OCI-M1 (cell line): ENCODE measurements at regions not wholly inside any gene's neighbourhood (a gene's known extent, or its start where the extent isn't known, plus 50 kb on each side); places are given as distances from the start of the nearest gene placed in this dataset.

Source experiments
- DNase-seq: peaks from one replicate; lab custom pipeline; 2025; lab: John Stamatoyannopoulos, UW

- no peak for DNase-seq
These were observed 315.8 kb downstream of the SH3GL2 start for GRCh38 chr9:17894501-17895160.

- no peak for DNase-seq
These were observed 321.7 kb downstream of the SH3GL2 start for GRCh38 chr9:17900606-17901005.

- DNase-seq = no peak
These were observed 326.5 kb downstream of the SH3GL2 start for GRCh38 chr9:17905366-17905765.

GRCh38 chr9:17905781-17906175, 326.9 kb downstream of the SH3GL2 start:
- no peak for DNase-seq

- no peak for DNase-seq
These were observed 327.4 kb downstream of the SH3GL2 start for GRCh38 chr9:17906176-17906840.

GRCh38 chr9:17906841-17907778, 328.2 kb downstream of the SH3GL2 start:
- DNase-seq = no peak

GRCh38 chr9:17907779-17908508, 329.1 kb downstream of the SH3GL2 start:
- no peak for DNase-seq

- no peak for DNase-seq
These were observed 347.4 kb downstream of the SH3GL2 start for GRCh38 chr9:17926246-17926645.

GRCh38 chr9:17927616-17928015, 348.8 kb downstream of the SH3GL2 start:
- no peak for DNase-seq

GRCh38 chr9:17928228-17928627, 349.4 kb downstream of the SH3GL2 start:
- no peak for DNase-seq

- no peak for DNase-seq
These were observed 349.9 kb downstream of the SH3GL2 start for GRCh38 chr9:17928768-17929167.

GRCh38 chr9:17929506-17929905, 350.6 kb downstream of the SH3GL2 start:
- DNase-seq = no peak

GRCh38 chr9:17930071-17930470, 351.2 kb downstream of the SH3GL2 start:
- no peak for DNase-seq

- DNase-seq = no peak
These were observed 357.5 kb downstream of the SH3GL2 start for GRCh38 chr9:17936365-17936764.

- no peak for DNase-seq
These were observed 359.3 kb downstream of the SH3GL2 start for GRCh38 chr9:17938035-17938655.

GRCh38 chr9:17942498-17942897, 363.6 kb downstream of the SH3GL2 start:
- DNase-seq = no peak

GRCh38 chr9:17955409-17955808, 376.5 kb downstream of the SH3GL2 start:
- no peak for DNase-seq

GRCh38 chr9:17958363-17958762, 379.5 kb downstream of the SH3GL2 start:
- DNase-seq = no peak

- peak; percentile 0 for DNase-seq
These were observed 383.9 kb downstream of the SH3GL2 start for GRCh38 chr9:17962747-17963146.

GRCh38 chr9:17963498-17963897, 384.6 kb downstream of the SH3GL2 start:
- DNase-seq = no peak

- DNase-seq = no peak
These were observed 388.9 kb downstream of the SH3GL2 start for GRCh38 chr9:17967731-17968130.

- DNase-seq = no peak
These were observed 390.4 kb downstream of the SH3GL2 start for GRCh38 chr9:17969232-17969631.
